SK-N-SH treated with all-trans-retinoic acid at 6 μM for 48 hours (cell line): ENCODE measurements at regions not wholly inside any gene's neighbourhood (a gene's known extent, or its start where the extent isn't known, plus 50 kb on each side); places are given as distances from the start of the nearest gene placed in this dataset.

Source experiments
- ARNTL ChIP-seq: fragments of 450-650 bp; formaldehyde crosslinking; IDR thresholded peaks from 2 replicates; pipeline ENCODE4 v1.5.0; 2020; ENCODE audit warnings: low read depth, mild to moderate bottlenecking, moderate library complexity, borderline replicate concordance
- BACH2 ChIP-seq: fragments of 250-450 bp; sonication (Bioruptor Pico); IDR thresholded peaks from 2 replicates; pipeline ENCODE4 v1.9.0; 2021; ENCODE audit warnings: mild to moderate bottlenecking, borderline replicate concordance
- TOX ChIP-seq: fragments of 250-450 bp; sonication (Bioruptor Pico); IDR thresholded peaks from 2 replicates; pipeline ENCODE4 v1.8.0; 2021; ENCODE audit warnings: mild to moderate bottlenecking, moderate library complexity, borderline replicate concordance
- TF ChIP-seq, protein P1 (sequence below): fragments of 250-450 bp; sonication (Bioruptor Pico); IDR thresholded peaks from 2 replicates; pipeline ENCODE4 v1.8.0; 2020; ENCODE audit warnings: mild to moderate bottlenecking, moderate library complexity, borderline replicate concordance

DNA sequence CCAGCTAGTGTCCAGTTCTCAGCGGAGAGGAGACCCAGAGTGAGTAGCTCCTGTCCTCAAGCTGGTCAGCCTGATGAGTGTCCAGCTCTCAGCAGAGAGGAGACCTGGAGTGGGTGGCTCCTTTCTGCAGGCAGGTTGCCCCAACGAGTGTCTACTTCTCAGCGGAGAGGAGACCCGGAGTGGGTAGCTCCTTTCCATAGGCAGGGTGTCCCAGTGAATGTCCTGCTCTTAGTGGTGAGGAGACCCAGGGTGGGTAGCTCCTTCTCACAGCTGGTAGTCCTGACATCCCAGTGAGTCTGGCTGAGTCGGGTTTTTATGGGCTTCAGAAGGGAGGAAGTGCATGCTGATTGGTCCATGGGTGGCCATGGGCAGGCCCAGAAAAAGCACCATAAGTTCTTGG, 55.7 kb upstream of the NUDT6 start:
- no peak for TF ChIP-seq BACH2 (CRISPR knock-in tag)
- TF ChIP-seq TOX = no peak
- TF ChIP-seq, protein P1, sequence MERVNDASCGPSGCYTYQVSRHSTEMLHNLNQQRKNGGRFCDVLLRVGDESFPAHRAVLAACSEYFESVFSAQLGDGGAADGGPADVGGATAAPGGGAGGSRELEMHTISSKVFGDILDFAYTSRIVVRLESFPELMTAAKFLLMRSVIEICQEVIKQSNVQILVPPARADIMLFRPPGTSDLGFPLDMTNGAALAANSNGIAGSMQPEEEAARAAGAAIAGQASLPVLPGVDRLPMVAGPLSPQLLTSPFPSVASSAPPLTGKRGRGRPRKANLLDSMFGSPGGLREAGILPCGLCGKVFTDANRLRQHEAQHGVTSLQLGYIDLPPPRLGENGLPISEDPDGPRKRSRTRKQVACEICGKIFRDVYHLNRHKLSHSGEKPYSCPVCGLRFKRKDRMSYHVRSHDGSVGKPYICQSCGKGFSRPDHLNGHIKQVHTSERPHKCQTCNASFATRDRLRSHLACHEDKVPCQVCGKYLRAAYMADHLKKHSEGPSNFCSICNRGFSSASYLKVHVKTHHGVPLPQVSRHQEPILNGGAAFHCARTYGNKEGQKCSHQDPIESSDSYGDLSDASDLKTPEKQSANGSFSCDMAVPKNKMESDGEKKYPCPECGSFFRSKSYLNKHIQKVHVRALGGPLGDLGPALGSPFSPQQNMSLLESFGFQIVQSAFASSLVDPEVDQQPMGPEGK (CRISPR knock-in tag) = no peak
- no peak for TF ChIP-seq ARNTL
